WTC11 (cell line): ENCODE measurements at regions not wholly inside any gene's neighbourhood (a gene's known extent, or its start where the extent isn't known, plus 50 kb on each side); places are given as distances from the start of the nearest gene placed in this dataset.

ENCODE experiments used
- CREM ChIP-seq: sonication (generic); formaldehyde crosslinking; IDR thresholded peaks from 2 replicates; pipeline ENCODE4 v1.8.1; 2022; ENCODE audit warnings: mild to moderate bottlenecking, missing genetic modification reagents, moderate library complexity
- FOXJ3 ChIP-seq: sonication (generic); formaldehyde crosslinking; IDR thresholded peaks from 2 replicates; pipeline ENCODE4 v1.9.0; 2021; ENCODE audit warnings: missing genetic modification reagents, mild to moderate bottlenecking, borderline replicate concordance
- OVOL2 ChIP-seq: fragments of 250-450 bp; sonication (Bioruptor Pico); IDR thresholded peaks from 2 replicates; pipeline ENCODE4 v1.9.0; 2021; ENCODE audit warnings: mild to moderate bottlenecking, borderline replicate concordance
- TF ChIP-seq, protein P1 (sequence below): fragments of 200-600 bp; IDR thresholded peaks from 2 replicates; pipeline ENCODE4 v1.8.0; 2022; ENCODE audit warnings: antibody characterized with exemption
- TF ChIP-seq, protein P2 (sequence below): sonication (generic); formaldehyde crosslinking; IDR thresholded peaks from 2 replicates; pipeline ENCODE4 v1.8.0; 2022; ENCODE audit warnings: mild to moderate bottlenecking, missing genetic modification reagents
- TF ChIP-seq, protein P3 (sequence below): sonication (generic); formaldehyde crosslinking; IDR thresholded peaks from 2 replicates; pipeline ENCODE4 v1.8.1; 2022; ENCODE audit warnings: mild to moderate bottlenecking, missing genetic modification reagents, moderate library complexity, borderline replicate concordance

DNA sequence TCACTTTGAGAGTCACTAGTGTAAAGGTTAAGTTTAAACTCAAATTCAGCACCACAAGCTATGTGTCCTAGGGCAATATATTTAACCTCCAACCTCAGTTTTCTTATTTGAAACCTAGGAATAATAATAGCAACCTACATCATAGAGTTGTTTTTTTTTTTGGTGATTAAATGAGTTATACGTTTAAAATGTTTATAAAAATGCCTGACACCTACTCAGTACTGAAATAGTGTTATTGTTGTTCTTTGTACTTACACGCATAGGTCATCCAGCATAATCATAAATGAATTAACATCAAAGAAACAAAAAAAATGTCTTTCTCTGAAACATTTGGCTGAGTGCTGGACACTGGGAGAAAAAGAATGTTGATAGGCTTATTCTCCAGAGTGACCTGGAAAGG is 266.8 kb upstream of the PRMT6 start:
- TF ChIP-seq, protein P1, sequence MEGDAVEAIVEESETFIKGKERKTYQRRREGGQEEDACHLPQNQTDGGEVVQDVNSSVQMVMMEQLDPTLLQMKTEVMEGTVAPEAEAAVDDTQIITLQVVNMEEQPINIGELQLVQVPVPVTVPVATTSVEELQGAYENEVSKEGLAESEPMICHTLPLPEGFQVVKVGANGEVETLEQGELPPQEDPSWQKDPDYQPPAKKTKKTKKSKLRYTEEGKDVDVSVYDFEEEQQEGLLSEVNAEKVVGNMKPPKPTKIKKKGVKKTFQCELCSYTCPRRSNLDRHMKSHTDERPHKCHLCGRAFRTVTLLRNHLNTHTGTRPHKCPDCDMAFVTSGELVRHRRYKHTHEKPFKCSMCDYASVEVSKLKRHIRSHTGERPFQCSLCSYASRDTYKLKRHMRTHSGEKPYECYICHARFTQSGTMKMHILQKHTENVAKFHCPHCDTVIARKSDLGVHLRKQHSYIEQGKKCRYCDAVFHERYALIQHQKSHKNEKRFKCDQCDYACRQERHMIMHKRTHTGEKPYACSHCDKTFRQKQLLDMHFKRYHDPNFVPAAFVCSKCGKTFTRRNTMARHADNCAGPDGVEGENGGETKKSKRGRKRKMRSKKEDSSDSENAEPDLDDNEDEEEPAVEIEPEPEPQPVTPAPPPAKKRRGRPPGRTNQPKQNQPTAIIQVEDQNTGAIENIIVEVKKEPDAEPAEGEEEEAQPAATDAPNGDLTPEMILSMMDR: no peak
- TF ChIP-seq, protein P2, sequence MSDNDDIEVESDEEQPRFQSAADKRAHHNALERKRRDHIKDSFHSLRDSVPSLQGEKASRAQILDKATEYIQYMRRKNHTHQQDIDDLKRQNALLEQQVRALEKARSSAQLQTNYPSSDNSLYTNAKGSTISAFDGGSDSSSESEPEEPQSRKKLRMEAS (CRISPR knock-in tag): no peak
- TF ChIP-seq, protein P3, sequence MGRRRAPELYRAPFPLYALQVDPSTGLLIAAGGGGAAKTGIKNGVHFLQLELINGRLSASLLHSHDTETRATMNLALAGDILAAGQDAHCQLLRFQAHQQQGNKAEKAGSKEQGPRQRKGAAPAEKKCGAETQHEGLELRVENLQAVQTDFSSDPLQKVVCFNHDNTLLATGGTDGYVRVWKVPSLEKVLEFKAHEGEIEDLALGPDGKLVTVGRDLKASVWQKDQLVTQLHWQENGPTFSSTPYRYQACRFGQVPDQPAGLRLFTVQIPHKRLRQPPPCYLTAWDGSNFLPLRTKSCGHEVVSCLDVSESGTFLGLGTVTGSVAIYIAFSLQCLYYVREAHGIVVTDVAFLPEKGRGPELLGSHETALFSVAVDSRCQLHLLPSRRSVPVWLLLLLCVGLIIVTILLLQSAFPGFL: no peak
- TF ChIP-seq FOXJ3 (CRISPR knock-in tag) (no peak), OVOL2 (CRISPR knock-in tag) (no peak), CREM (CRISPR knock-in tag) (no peak)
